GM19467 (cell line): ENCODE measurements at regions not wholly inside any gene's neighbourhood (a gene's known extent, or its start where the extent isn't known, plus 50 kb on each side); places are given as distances from the start of the nearest gene placed in this dataset.

Source experiments
- ATAC-seq: cut with Tn5 transposase; IDR thresholded peaks from one replicate; pipeline ENCODE4 v1.9.1; 2021; ENCODE audit warnings: mild to moderate bottlenecking, moderate library complexity; ENCODE audit not compliant: unreplicated experiment

GRCh38 chr16:51085271-51085670 lies 65.8 kb downstream of the SALL1 start:
- no peak for ATAC-seq

- no peak for ATAC-seq
Measured at GRCh38 chr16:51084074-51084928, 66.8 kb downstream of the SALL1 start.

GRCh38 chr16:51072591-51072990 lies 78.5 kb downstream of the SALL1 start:
- no peak for ATAC-seq

- no peak for ATAC-seq
Measured at GRCh38 chr16:51071326-51071725, 79.7 kb downstream of the SALL1 start.

- ATAC-seq = no peak
Measured at GRCh38 chr16:51067352-51067751, 83.7 kb downstream of the SALL1 start.

GRCh38 chr16:51062039-51062438 lies 89.0 kb downstream of the SALL1 start:
- ATAC-seq = no peak

- no peak for ATAC-seq
Measured at GRCh38 chr16:51061328-51061727, 89.7 kb downstream of the SALL1 start.

- no peak for ATAC-seq
Measured at GRCh38 chr16:51057969-51058337, 93.1 kb downstream of the SALL1 start.

- no peak for ATAC-seq
Measured at GRCh38 chr16:51057102-51057793, 93.8 kb downstream of the SALL1 start.

GRCh38 chr16:51056331-51056730 lies 94.7 kb downstream of the SALL1 start:
- no peak for ATAC-seq

- ATAC-seq = no peak
Measured at GRCh38 chr16:51055434-51055833, 95.6 kb downstream of the SALL1 start.

- ATAC-seq = no peak
Measured at GRCh38 chr16:51053775-51054174, 97.3 kb downstream of the SALL1 start.

- no peak for ATAC-seq
Measured at GRCh38 chr16:51051671-51052070, 99.4 kb downstream of the SALL1 start.

GRCh38 chr16:51050377-51050706 lies 100.7 kb downstream of the SALL1 start:
- no peak for ATAC-seq

- no peak for ATAC-seq
Measured at GRCh38 chr16:51049678-51050376, 101.2 kb downstream of the SALL1 start.

- no peak for ATAC-seq
Measured at GRCh38 chr16:51049276-51049675, 101.8 kb downstream of the SALL1 start.

GRCh38 chr16:51048544-51048943 lies 102.5 kb downstream of the SALL1 start:
- no peak for ATAC-seq

- no peak for ATAC-seq
Measured at GRCh38 chr16:51045794-51046193, 105.3 kb downstream of the SALL1 start.

GRCh38 chr16:51045186-51045585 lies 105.9 kb downstream of the SALL1 start:
- no peak for ATAC-seq

- no peak for ATAC-seq
Measured at GRCh38 chr16:51041546-51041945, 109.5 kb downstream of the SALL1 start.

- no peak for ATAC-seq
Measured at GRCh38 chr16:51040637-51041036, 110.4 kb downstream of the SALL1 start.
